Neural progenitor cell (in vitro differentiated cells): ENCODE measurements at regions not wholly inside any gene's neighbourhood (a gene's known extent, or its start where the extent isn't known, plus 50 kb on each side); places are given as distances from the start of the nearest gene placed in this dataset.

Experiments
- CTCF ChIP-seq: fragments of 200-600 bp; sonication (generic); IDR thresholded peaks from 2 replicates; pipeline ENCODE4 v1.5.1; 2017; ENCODE audit warnings: antibody characterized with exemption, mild to moderate bottlenecking
- EZH2 ChIP-seq: fragments of 200-600 bp; sonication (generic); IDR thresholded peaks from 2 replicates; pipeline ENCODE4 v1.6.1; 2017; ENCODE audit warnings: antibody characterized with exemption, mild to moderate bottlenecking, moderate library complexity

- no peak for TF ChIP-seq EZH2
- TF ChIP-seq CTCF, result no peak
These were observed 338.6 kb downstream of the INSC start for GRCh38 chr11:15453211-15453765.
